ENCODE measurements at regions not wholly inside any gene's neighbourhood (a gene's known extent, or its start where the extent isn't known, plus 50 kb on each side); places are given as distances from the start of the nearest gene placed in this dataset.

DNA sequence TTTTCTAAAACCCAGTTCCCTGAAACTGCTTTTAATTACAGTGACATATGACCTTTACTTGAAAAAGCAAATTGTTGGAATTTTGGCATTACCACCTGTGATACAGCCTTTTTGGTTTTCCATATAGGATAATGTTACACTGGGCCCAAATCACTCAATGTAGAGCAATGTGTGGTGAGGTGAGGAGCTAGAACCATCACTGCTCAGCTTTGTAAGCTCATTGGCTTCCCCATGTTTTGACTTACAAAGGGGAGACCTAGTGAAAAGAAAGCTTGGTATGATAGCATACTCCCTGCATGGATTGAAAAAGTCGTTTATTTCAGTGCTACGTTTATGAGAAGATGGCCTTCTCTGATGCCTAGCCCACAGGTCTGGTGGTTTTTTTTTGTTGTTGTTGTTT is 470.4 kb upstream of the EPHA7 start (continued):
- TF ChIP-seq FIP1L1 (IDR thresholded peaks at IDR 0.05; ENCODE audit: borderline replicate concordance, insufficient read depth, low read depth, low read length) (no peak), HOXA3 (CRISPR knock-in tag; IDR thresholded peaks at IDR 0.05) (no peak), SIN3B (IDR thresholded peaks at IDR 0.05; ENCODE audit: low read length) (no peak), RBM22 (optimal IDR thresholded peaks at IDR 0.05; ENCODE audit: low read length) (no peak), ELF3 (CRISPR knock-in tag; IDR thresholded peaks at IDR 0.05) (no peak), ZBTB7B (CRISPR knock-in tag; IDR thresholded peaks at IDR 0.05) (no peak), MXI1 (IDR thresholded peaks at IDR 0.05; ENCODE audit: borderline replicate concordance, low read depth, low read length) (no peak), ZNF235 (CRISPR knock-in tag; IDR thresholded peaks at IDR 0.05; ENCODE audit: borderline replicate concordance) (no peak), NFRKB (IDR thresholded peaks at IDR 0.05) (no peak), YEATS2 (CRISPR knock-in tag; IDR thresholded peaks at IDR 0.05; ENCODE audit: borderline replicate concordance) (no peak)
- TF ChIP-seq, protein P1, sequence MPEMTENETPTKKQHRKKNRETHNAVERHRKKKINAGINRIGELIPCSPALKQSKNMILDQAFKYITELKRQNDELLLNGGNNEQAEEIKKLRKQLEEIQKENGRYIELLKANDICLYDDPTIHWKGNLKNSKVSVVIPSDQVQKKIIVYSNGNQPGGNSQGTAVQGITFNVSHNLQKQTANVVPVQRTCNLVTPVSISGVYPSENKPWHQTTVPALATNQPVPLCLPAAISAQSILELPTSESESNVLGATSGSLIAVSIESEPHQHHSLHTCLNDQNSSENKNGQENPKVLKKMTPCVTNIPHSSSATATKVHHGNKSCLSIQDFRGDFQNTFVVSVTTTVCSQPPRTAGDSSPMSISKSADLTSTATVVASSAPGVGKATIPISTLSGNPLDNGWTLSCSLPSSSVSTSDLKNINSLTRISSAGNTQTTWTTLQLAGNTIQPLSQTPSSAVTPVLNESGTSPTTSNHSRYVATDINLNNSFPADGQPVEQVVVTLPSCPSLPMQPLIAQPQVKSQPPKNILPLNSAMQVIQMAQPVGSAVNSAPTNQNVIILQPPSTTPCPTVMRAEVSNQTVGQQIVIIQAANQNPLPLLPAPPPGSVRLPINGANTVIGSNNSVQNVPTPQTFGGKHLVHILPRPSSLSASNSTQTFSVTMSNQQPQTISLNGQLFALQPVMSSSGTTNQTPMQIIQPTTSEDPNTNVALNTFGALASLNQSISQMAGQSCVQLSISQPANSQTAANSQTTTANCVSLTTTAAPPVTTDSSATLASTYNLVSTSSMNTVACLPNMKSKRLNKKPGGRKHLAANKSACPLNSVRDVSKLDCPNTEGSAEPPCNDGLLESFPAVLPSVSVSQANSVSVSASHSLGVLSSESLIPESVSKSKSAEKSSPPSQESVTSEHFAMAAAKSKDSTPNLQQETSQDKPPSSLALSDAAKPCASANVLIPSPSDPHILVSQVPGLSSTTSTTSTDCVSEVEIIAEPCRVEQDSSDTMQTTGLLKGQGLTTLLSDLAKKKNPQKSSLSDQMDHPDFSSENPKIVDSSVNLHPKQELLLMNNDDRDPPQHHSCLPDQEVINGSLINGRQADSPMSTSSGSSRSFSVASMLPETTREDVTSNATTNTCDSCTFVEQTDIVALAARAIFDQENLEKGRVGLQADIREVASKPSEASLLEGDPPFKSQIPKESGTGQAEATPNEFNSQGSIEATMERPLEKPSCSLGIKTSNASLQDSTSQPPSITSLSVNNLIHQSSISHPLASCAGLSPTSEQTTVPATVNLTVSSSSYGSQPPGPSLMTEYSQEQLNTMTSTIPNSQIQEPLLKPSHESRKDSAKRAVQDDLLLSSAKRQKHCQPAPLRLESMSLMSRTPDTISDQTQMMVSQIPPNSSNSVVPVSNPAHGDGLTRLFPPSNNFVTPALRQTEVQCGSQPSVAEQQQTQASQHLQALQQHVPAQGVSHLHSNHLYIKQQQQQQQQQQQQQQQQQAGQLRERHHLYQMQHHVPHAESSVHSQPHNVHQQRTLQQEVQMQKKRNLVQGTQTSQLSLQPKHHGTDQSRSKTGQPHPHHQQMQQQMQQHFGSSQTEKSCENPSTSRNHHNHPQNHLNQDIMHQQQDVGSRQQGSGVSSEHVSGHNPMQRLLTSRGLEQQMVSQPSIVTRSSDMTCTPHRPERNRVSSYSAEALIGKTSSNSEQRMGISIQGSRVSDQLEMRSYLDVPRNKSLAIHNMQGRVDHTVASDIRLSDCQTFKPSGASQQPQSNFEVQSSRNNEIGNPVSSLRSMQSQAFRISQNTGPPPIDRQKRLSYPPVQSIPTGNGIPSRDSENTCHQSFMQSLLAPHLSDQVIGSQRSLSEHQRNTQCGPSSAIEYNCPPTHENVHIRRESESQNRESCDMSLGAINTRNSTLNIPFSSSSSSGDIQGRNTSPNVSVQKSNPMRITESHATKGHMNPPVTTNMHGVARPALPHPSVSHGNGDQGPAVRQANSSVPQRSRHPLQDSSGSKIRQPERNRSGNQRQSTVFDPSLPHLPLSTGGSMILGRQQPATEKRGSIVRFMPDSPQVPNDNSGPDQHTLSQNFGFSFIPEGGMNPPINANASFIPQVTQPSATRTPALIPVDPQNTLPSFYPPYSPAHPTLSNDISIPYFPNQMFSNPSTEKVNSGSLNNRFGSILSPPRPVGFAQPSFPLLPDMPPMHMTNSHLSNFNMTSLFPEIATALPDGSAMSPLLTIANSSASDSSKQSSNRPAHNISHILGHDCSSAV (CRISPR knock-in tag; IDR thresholded peaks at IDR 0.05; ENCODE audit: borderline replicate concordance) = no peak
- TF ChIP-seq, protein P2, sequence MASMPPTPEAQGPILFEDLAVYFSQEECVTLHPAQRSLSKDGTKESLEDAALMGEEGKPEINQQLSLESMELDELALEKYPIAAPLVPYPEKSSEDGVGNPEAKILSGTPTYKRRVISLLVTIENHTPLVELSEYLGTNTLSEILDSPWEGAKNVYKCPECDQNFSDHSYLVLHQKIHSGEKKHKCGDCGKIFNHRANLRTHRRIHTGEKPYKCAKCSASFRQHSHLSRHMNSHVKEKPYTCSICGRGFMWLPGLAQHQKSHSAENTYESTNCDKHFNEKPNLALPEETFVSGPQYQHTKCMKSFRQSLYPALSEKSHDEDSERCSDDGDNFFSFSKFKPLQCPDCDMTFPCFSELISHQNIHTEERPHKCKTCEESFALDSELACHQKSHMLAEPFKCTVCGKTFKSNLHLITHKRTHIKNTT (CRISPR knock-in tag; IDR thresholded peaks at IDR 0.05) = no peak

Data from HepG2 (cell line).